Kasumi-1 (cell line): ENCODE measurements at regions not wholly inside any gene's neighbourhood (a gene's known extent, or its start where the extent isn't known, plus 50 kb on each side); places are given as distances from the start of the nearest gene placed in this dataset.

Experiments used
- DNase-seq, 2 experiments: peaks; one replicate each; lab custom pipeline; 2025; lab: John Stamatoyannopoulos, UW

DNA sequence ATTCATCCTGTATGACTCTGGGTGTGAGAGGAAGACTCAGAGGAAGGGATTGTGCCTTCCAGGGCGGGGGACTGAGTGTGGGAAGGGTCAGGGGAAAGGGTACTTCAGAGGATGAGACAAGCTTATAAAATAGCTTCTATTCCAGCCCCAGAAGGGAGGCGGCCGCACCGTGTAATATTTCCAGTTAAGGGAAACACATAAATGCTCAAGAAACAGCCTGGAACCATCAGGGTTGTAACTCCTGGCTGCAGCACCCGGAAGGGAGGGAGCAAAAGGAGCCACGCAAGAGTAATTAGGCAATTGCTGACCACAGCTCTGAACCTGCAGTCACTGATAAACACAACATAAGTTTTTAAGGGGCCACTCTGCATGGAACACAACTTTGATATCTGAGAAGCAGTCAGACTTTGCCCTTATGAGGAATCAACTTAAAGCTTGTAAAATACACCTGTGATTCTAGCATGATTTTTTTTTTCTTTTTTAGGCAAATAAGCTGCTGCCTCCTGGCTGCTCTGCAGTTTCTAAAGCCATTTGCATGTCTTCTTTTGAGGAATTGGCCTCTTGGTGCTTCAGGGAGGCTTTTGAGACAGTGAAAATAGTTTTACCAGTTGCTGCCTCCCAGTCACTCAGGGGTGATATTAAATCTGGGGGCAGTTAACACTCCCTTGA lies 382.7 kb downstream of the ENC1 start:
- DNase-seq = peak; percentile 27 to 37

DNA sequence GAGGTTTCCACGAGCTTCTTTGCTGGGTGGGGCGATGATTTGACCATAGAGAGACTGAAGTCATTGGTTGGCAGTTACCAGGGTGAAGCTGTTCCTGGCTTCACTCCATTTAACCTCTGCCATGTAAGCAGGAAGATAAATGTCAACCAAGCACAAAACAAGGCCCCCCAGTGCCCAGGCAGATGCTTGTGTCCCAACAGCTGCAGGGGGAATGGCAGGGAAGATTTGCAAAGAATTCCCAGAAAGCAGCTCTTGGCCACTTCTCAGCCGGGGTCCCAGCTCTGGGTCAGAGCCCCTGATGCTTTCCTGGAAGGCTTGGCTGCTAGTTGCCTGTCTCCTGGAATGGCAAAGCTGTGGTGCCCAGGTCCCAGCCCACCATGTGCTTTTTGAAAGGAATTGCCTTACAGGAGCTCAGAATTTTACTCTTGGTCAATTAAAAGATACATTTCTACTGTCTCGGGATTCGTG lies 383.4 kb downstream of the ENC1 start:
- no peak for DNase-seq

DNA sequence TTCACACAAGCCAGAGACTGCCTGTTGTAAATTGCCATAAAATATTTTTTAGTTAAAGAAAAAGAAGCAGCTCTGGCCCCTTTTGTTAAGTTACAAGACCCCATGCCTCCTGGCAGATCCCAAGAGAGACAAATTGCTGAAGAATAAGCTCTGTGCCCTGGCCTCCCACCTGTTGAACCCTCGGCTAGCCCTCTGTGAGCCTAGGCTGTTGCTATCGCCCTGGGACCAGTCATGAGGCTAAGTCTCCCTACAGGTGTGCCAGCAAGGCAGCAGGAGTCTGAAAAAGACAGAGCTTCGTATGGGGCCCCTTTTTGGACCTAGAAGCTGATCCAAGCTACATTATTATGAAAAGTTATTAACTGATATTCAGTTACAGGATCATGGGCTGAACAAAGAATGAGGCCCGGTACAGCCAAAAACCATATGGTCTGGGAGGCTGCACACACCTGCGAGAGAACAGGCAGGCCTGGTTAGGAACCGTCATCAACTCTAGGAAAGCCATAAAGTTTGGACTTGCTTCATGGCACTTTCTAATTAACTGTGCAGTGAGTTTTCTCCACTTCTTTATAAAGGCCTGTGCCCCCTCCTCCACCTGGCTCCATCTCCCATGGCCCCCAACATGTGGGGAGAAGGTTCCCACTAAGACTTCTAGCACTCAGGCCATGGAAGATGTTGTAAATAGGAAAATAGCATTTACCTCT lies 384.7 kb downstream of the ENC1 start:
- DNase-seq = no peak

DNA sequence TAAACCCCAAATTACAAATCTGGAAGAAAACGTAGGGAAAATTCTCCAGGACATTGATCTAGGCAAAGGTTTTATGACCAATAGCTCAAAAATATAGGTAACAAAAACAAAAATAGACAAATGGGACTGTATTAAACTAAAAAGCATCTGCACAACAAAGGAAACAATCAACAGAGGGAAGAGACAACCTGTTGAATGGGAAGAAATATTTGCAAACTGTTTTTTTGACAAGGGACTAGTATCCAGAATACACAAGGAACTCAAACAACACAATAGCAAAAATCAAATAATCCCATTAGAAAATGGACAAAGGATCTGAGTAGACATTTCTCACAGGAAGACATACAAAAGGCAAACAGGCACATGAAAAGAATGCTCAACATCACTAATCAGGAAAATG lies 386.3 kb downstream of the ENC1 start:
- no peak for DNase-seq

DNA sequence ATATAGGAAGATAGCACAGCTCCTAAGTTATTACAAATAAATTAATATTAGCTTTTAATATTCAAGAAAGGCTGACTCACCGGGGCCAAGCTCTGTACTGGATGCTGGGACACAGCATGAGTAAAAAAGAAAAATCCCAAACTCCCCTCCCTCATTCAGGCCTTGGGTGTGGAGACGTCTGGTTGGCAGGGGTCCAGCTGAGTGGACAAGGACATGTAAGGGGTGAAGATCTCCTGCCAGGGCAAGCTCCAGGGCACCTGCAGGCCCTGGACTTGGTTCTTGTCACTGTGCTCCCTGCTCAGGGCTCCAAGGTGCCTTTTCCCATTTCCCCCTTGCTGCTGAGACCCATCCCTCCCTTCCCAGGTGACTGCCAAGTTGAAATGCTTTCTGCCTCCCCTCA lies 388.5 kb downstream of the ENC1 start:
- DNase-seq = no peak

DNA sequence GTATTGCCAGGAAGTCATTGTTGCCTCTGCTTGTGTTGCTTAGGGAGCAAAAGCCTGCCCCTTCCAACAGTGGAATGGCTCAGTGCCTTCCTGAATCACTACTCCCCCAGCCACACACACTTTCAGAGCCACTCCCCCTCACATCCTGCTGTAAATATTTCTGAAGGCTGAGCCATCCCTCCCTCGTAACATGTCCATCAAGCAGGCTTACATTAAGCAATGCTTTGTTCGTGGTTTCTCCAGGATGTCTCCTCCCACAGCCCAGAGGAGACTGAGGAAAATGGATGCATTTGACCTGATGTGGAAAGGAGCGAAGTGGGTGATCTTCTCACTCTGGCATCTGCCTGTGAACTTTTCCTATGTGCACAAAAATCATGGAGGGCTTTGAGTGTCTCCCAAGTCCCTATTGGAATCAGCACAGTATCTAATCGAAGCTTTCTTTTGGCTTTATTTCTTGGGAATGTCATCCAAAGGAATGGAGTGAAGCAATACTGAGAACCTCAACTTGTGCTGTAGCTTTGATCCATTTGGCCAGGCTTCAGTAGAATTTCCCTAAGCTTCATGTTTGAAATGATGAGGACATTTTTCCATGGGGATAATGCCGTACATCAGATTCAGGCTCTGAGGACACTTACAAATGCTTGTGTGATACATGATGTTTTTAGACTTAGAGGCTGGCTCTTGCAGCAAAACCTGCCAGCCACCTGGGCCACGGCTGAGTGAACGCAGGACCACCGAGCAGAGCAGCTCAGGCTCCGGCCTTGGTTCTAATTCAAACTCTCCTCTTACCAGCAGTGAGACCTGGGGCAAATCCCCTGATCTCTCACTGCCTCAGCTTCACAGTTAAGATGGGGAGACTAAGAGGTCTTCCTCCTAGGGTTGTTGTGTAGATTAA lies 389.1 kb downstream of the ENC1 start:
- peak; percentile 92 to 93 for DNase-seq

DNA sequence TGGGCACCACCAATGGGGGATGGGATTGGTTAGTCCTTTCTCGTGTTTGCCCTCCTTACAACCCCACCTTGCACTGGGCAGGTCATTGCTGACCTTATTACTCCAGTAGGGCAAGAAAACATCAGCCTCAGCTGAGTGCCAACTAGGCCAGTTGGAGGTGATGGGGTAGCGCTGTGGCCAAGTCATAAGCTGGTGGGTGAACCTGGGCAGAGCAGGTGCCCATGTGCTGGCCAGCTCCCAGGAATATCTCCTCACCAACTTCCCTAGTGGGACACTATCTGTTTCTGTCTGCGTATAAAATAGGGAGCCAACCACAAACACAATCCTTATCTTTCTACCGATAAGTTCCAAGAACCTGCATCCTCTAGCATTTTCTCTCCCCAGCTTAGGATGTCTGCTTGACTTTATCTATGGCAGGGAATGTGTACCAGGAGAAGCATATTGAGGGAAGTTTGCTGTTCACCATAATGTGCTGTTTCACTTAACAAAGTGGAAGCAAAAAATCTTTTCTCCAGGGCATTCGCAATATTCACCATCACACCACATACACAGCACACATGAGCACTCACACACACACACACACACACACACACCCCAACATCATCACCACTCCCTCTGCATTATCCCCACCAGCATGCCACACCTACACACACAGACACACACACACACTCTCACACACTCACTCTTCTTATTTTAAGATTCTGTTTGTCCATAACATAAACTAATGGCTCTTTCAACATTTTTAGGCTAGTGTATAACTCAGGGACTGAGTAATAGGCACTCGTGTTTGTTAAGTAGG lies 390.0 kb downstream of the ENC1 start:
- DNase-seq = no peak

DNA sequence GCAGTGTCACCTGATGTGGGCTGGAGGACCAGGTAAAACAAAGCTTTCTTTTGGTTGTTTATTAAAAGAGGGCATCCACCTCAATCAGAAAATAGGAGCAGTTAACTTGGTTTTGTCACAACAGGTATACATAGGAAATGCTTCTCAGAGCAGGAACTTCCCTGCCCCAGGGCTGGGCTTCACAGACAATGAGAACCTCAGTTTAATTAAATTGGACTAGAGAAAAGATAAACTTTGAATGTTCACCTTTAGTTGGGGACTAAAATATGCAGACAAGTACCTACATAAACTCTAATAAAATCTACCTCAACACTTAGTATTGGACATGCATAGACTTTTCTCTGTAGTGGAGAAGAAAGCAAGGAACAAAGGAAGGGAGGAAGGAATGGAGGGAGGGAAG lies 392.0 kb downstream of the ENC1 start:
- DNase-seq = no peak

DNA sequence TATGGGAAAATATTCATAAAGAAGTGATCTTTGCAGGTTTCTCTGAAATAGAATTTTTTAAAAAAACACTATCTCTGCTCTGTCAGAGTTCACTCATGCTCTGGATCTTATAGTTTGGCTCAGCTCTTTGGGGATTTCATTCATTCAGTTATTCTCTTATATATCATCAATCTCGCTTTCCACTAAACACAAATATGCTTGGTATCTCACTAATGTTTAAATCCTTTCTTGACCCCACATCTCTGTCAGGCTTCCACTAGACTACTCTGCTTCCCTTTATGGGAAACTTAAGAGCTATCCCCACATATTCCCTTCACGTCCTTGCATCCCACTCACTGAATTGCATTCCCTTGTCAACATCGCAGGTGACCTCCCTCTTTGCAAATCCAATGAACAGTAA lies 396.1 kb downstream of the ENC1 start:
- no peak for DNase-seq

DNA sequence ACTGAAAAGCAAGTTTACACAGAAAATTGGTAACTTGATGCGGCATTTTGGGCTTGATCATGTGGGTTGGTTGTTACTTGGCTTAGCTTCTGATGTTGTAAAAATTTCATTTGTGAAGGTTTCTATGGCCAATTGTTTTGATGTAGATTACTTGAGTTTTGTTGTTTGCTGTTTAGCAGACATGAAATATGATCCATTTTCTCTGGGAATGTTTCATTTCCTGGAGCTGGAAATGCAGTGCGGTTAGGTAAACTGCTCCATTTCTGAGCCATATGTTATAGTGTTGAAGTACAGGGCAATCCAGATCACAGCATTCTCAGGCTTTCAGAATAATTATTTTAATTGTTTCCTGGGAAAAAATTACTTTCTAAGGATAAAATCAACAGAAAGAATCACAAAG lies 396.9 kb downstream of the ENC1 start:
- no peak for DNase-seq

DNA sequence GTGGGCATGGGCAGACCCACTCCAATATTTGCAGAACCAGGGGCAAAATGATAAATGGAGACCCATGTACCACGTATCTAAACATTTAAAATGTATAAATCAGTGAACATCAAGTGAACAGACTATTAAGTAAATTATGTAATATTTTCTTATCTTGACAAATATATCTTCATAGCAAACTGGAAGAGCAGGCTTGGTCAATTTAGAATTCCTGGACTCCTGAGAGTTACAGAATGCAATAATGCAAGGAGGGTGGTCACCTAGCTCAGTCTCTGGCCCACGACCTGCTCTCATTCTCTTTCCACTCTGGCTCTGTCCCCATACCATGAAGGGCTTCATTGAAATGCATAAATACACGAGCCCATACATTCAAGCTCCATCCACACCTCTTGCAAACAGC lies 398.0 kb downstream of the ENC1 start:
- DNase-seq = no peak

DNA sequence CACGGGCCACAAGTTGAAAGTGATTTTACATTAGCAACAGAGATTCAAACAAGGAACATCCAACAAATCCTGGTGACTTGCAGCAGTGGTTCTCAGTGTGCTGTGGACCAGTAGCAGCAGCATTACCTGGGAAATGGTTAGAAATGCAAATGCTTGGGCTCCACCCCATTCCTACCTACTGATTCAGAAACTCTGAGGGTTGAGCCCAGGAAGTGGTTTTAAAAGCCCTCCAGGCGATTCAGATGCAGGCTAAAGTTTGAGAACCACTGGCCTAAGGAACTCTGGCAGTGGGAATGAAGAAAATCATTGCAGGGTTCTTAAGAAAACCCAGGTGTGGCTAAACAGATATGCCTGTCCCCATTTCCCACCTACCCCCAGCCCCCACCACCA lies 398.8 kb downstream of the ENC1 start:
- DNase-seq = no peak

DNA sequence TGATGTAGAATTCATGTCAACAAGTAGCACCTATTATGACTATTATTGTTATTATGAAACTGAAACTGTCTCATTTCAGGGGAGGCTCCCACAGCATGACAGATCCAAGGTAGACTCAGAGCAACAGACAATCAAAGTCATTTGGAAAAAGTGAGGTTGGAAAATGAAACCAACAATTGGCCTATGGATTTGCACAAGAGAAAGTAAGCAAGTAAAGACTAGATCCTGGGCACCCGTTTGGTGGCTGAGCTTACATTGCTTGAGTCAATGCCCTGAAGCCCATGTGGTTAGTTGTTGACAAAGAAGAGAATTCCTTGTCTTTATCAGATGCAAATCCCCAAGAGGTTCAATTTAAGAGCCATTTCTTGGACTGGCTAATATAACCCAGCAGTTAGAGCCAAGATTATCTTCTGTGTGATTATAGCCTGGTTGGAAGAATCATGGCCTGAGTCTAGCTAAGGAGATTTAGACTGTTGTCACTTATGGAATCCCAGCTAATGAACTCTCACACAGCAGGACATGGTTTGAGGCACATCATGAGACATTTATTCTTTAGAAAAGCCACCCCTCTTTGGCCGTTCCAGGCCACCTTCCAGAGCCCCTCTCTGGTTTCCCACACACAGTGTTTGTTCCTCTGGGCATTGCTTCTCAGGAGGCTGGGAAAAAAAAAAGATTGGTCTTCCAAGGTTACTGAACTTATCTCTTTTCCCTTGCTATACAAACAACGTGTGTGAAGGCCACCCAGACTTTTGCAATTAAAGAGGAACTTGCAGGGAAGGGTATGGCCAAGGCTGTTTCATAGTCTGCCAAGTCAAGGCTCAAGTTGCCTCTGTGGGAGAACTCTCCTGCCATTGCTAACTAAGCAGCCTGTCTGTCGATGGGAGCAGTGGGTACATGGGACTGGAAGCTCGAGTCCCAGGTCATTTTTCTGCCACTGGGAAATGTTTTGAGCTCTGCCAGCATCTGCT lies 399.5 kb downstream of the ENC1 start:
- DNase-seq = peak; percentile 56 to 71

DNA sequence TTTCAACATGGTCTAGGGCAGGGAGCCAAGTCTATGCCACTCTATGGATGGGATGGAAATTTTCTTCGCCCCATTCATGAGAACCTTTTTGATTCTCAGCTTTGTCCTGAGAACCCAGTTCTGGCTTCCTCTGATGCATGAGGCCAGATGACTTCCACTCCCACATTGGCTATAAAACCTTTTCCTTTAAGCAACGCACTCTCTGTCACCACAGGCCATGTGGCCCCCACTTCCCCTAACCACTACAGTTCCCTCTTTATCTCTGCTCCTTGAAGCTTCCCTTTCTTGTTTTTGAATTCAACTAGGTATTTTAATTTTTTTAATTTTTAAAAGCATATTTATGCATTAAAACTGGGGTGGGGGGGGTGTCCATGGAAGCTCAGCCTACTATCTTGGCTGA lies 401.3 kb downstream of the ENC1 start:
- DNase-seq = peak; percentile 93 to 96

DNA sequence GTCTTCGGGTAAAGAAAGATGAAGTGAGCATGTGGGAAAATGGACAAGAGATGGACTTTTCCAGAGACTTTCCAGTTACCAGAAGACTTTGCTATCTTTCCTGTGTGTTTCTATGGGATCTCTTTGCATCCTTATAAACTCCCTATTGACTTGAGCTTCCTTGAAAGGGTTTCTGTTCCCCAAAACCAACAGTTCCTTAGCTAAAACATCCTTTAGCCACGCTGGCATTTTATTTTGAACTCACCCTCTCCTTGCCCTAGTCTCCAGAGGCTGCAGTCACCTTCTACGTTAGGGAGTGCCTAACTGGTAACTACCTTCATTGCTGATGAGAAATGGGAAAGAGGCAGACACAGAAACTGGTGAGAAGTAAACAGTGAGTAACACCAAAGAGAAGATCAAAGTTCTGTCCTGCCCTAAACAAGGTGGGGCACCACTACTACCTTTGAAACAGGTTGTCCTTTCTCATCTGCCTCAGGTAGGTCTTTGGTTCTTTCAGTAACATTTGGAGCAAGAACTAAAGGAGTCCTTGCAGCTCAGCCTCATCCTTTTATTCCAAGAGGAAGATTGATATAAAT lies 402.9 kb downstream of the ENC1 start:
- DNase-seq = no peak

DNA sequence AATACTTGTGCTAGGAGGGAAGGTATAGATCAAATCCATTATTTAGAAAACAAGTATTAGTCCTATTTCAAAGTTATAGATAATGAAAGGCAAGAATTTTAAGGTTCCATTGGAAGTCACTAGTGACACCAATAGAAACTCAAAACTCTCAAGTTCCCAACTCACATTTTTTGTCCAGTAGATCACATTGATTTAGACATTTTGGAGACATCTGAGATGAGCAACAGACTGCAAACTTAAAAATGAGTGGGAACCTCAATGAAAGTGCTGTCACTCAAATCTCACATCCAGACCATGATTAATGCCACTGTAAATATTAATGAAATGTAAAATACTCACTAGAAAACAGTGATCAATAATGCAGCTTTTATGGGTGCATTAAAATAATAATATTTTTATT lies 405.0 kb downstream of the ENC1 start:
- DNase-seq = no peak

DNA sequence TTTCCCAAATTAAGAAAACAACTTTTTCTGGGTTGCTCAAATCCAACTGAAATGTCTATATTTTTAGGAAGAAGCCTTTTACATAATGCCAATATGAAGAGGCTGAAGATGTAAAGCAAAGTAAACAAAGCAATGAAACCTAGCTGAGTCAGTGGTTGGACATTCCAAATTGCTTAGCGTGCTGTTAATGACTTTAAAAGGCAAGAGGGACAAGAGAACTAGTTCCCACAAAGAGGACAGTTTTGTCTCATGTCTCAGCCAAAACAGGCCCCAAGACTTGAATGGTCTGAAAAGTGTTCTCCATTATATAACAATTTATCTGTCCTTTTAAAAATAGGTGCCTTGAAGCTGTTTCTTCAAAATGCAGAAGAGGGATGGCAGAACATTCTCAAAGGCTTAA lies 407.0 kb downstream of the ENC1 start:
- DNase-seq = no peak

DNA sequence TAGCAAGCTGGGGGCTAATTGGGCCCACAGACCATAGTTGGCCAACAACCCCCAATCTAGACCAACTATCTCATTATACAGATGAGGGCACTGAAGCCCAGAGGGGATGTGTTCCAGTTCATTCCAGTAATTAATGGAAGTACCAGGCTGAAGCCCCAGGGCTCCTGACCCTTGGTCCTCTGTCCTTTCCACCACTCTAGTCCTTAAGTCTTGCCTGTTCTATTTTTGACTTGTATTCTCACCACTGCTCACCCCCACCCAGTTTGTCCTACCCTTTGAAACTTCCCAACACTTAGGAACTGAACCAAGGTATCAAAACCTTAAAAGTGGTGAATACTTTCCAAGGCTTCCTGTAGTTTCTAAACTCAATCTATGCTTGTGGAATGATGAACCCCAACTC lies 407.4 kb downstream of the ENC1 start:
- no peak for DNase-seq

DNA sequence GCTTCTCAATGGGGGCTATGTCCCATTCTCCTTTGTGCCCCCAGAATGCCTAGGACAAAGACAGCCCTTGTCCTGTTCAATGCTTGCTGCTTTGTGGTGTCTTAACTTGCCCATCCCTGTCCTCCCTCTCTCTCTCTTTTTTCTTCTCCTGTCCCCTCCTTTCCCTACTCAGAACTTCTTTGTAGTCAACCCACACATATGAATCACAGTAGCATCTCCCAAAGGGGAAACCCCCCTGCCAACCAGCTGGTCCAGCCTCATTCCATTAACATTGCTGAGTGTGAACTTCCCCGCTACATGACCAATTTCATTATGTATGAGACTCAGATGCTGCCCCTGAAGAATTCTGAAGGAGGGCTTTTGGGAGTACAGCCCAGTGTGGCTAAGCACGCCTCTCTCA lies 408.3 kb downstream of the ENC1 start:
- no peak for DNase-seq

DNA sequence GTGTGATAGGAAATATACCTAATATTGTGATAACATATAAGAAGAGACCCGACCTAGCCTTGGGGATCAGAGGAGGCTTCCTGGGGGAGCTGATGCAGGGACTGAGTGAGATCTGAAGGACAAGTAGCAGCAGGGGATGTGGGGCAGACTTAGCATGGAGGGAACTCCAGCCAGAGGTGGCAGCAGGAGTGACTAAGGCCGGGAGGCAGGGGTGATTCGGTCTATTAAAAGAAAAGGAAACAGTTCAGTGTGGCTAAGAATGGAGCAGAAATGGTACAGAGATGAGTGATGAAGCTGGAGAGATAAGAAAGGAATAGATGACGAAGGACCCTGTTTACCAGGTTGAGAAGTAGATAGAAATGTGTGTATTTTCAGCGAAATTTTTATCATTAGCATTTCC lies 408.8 kb downstream of the ENC1 start:
- DNase-seq = no peak
